Smooth muscle cell (in vitro differentiated cells): ENCODE measurements at regions not wholly inside any gene's neighbourhood (a gene's known extent, or its start where the extent isn't known, plus 50 kb on each side); places are given as distances from the start of the nearest gene placed in this dataset.

Experiments used
- DNase-seq: peaks from one replicate; lab custom pipeline; 2025; ENCODE audit not compliant: unreplicated experiment; lab: John Stamatoyannopoulos, UW
- H2AFZ ChIP-seq: fragments of 200-600 bp; sonication (generic); 2 replicates; pipeline ENCODE4 v1.6.0; 2016; ENCODE audit warnings: antibody characterized with exemption, low read depth, mild to moderate bottlenecking
- H3F3A ChIP-seq: fragments of 200-600 bp; sonication (generic); 2 replicates; pipeline ENCODE4 v1.6.0; 2017; ENCODE audit warnings: antibody characterized with exemption, low read depth
- H3K27ac ChIP-seq: fragments of 200-600 bp; sonication (generic); 2 replicates; pipeline ENCODE4 v1.5.1; 2016; ENCODE audit warnings: low read depth, mild to moderate bottlenecking
- H3K27me3 ChIP-seq: fragments of 200-600 bp; sonication (generic); 2 replicates; pipeline ENCODE4 v1.6.1; 2016; ENCODE audit warnings: low read depth, mild to moderate bottlenecking
- H3K36me3 ChIP-seq: fragments of 200-600 bp; sonication (generic); 2 replicates; pipeline ENCODE4 v1.5.1; 2016; ENCODE audit warnings: low read depth
- H3K4me1 ChIP-seq: fragments of 200-600 bp; sonication (generic); 2 replicates; pipeline ENCODE4 v1.5.1; 2016; ENCODE audit warnings: low read depth
- H3K4me2 ChIP-seq: fragments of 200-600 bp; sonication (generic); 2 replicates; pipeline ENCODE4 v1.6.0; 2016; ENCODE audit warnings: mild to moderate bottlenecking
- H3K4me3 ChIP-seq: fragments of 200-600 bp; sonication (generic); 2 replicates; pipeline ENCODE4 v1.5.1; 2016; ENCODE audit warnings: mild to moderate bottlenecking
- H3K79me2 ChIP-seq: fragments of 200-600 bp; sonication (generic); 2 replicates; pipeline ENCODE4 v1.6.0; 2016; ENCODE audit warnings: low read depth, mild to moderate bottlenecking
- H3K9ac ChIP-seq: fragments of 200-600 bp; sonication (generic); 2 replicates; pipeline ENCODE4 v1.6.0; 2016; ENCODE audit warnings: low read depth
- H3K9me3 ChIP-seq: fragments of 200-600 bp; sonication (generic); replicated peaks from 2 replicates; pipeline ENCODE4 v1.5.1; 2016; ENCODE audit warnings: low read depth
- H4K20me1 ChIP-seq: fragments of 200-600 bp; sonication (generic); 2 replicates; pipeline ENCODE4 v1.6.0; 2016; ENCODE audit warnings: low read depth
- CTCF ChIP-seq: fragments of 200-600 bp; sonication (generic); IDR thresholded peaks from 2 replicates; pipeline ENCODE4 v1.5.1; 2017; ENCODE audit warnings: borderline replicate concordance, mild to moderate bottlenecking, antibody characterized with exemption; ENCODE audit not compliant: insufficient read depth, poor library complexity, severe bottlenecking
- WGBS: methylation state at CpG from one replicate; pipeline ENCODE4 v1.1.7; 2016; ENCODE audit warnings: low lambda C conversion rate; 5-methylcytosine and 5-hydroxymethylcytosine counted together

DNA sequence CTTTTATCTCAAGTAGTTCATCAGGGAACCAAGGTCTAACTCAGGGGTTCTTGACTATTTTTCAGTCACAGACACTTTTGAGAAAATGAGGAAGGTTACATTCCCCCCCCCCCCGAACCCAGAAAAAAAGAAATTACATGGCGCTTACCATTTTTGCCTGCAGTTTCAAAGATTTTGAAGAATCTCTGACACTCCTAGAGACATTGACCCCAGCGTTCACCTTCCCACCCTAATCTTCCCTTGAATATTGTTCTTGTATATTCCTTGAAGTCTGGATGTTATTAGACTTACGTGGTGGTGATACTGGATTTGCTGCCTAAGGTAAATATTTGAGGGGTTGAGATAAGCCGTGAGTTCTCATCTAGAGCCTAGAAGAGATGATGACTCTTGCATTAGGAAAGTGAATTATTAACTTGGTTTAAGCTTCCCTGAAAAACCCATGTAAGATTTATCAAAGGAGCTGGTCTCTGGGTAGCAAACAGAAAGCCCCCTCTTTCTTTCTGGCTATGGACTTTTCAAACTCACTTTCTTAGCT, 245.7 kb upstream of the FOXK1 start:
- Histone ChIP-seq H3K9me3 (peaks cover 4% of the 10 kb centered on the region), H3K9ac (no peak overlapping the region), H4K20me1 (no peaks in the 10 kb centered on the region), H2AFZ (no peak overlapping the region), H3K79me2 (no peaks in the 10 kb centered on the region), H3K4me1 (no peaks in the 10 kb centered on the region), H3K4me2 (no peak overlapping the region), H3K27me3 (no peaks in the 10 kb centered on the region), H3K36me3 (no peaks in the 10 kb centered on the region), H3K4me3 (no peak overlapping the region), H3F3A (no peaks in the 10 kb centered on the region), H3K27ac (no peak overlapping the region)
- 66% methylated on average over 5 of the region's 5 CpGs for WGBS
- DNase-seq = no peak
- no peak for TF ChIP-seq CTCF

DNA sequence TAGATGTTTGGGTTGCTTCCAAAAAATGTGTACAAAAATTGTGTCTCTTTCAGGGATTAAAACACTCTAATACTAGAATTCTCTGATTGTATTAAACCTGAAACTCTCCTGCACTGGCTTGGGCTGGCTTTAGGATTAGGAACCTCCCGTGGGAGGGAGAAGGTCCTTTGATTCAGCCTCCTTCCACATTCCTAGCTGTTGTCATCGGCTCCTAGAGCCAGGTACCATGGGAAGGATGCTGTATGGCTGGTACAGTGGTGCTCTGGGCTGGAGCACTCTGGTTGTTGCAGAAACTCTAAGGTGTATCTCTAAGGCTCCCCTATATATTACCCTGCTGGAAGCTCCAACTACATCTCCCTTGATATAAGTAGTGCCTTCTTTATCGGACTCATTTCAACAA, 245.2 kb upstream of the FOXK1 start:
- no peak overlapping the region for H3K4me2 ChIP-seq
- no peak for DNase-seq
- peaks cover 4% of the 10 kb centered on the region for H3K9me3 ChIP-seq
- no peak overlapping the region for H3K4me3 ChIP-seq
- H3K9ac ChIP-seq = no peak overlapping the region
- H3K27me3 ChIP-seq = no peaks in the 10 kb centered on the region
- no peaks in the 10 kb centered on the region for H4K20me1 ChIP-seq
- no peak overlapping the region for H3K27ac ChIP-seq
- no peaks in the 10 kb centered on the region for H3K4me1 ChIP-seq
- no peak for TF ChIP-seq CTCF
- no peaks in the 10 kb centered on the region for H3F3A ChIP-seq
- no peaks in the 10 kb centered on the region for H3K36me3 ChIP-seq
- no peak overlapping the region for H2AFZ ChIP-seq
- H3K79me2 ChIP-seq = no peaks in the 10 kb centered on the region
- WGBS = 48% methylated on average over 3 of the region's 3 CpGs

- no peaks in the 10 kb centered on the region for H3K36me3 ChIP-seq
- TF ChIP-seq CTCF = no peak
- H3K4me1 ChIP-seq = no peaks in the 10 kb centered on the region
- no peak overlapping the region for H3K27ac ChIP-seq
- 72% methylated on average over 4 of the region's 4 CpGs for WGBS
- H3K9ac ChIP-seq = no peak overlapping the region
- H4K20me1 ChIP-seq = no peaks in the 10 kb centered on the region
- H3K4me2 ChIP-seq = no peak overlapping the region
- H3K9me3 ChIP-seq = peaks cover 4% of the 10 kb centered on the region
- no peak overlapping the region for H2AFZ ChIP-seq
- H3F3A ChIP-seq = no peaks in the 10 kb centered on the region
- no peak overlapping the region for H3K4me3 ChIP-seq
- H3K79me2 ChIP-seq = no peaks in the 10 kb centered on the region
- no peaks in the 10 kb centered on the region for H3K27me3 ChIP-seq
- DNase-seq = no peak
Observed at GRCh38 chr7:4437916-4438315, 244.2 kb upstream of the FOXK1 start.

DNA sequence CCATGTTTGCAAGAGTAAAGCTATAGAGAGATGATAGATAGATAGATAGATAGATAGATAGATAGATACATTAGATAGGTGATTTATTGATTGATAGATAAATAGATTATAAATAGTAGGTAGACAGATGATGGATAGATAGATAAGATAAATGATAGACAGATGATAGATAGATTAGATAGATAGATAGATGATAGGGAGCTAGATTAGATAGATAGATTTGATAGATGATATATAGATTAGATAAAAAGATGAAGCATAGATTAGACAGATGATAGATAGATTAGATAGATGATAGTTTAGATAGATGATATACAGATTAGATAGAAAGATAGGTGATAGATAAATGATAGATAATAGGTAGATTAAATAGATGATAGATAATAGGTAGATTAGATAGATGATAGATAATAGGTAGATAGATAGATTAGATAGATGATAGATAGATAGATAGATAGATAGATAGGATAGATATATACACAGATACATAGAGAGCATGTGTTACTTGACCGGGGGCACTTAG, 243.3 kb upstream of the FOXK1 start:
- no peak for TF ChIP-seq CTCF
- Histone ChIP-seq H3K4me3 (no peak overlapping the region), H3K27ac (no peak overlapping the region), H4K20me1 (no peaks in the 10 kb centered on the region), H3K9me3 (peaks cover 4% of the 10 kb centered on the region), H3K9ac (no peak overlapping the region), H3K4me1 (no peaks in the 10 kb centered on the region), H2AFZ (no peak overlapping the region), H3K36me3 (no peaks in the 10 kb centered on the region), H3K27me3 (no peaks in the 10 kb centered on the region), H3K4me2 (no peak overlapping the region), H3K79me2 (no peaks in the 10 kb centered on the region), H3F3A (no peaks in the 10 kb centered on the region)
- no peak for DNase-seq
- 100% methylated on average over 1 of the region's 1 CpG for WGBS
